CD4-positive, alpha-beta T cell treated with Interleukin-17A for 1 hour (primary cell): ENCODE measurements at regions not wholly inside any gene's neighbourhood (a gene's known extent, or its start where the extent isn't known, plus 50 kb on each side); places are given as distances from the start of the nearest gene placed in this dataset.

Source experiments
- DNase-seq: peaks from one replicate; pipeline ENCODE4 v3.0.0-alpha.2; 2020

DNA sequence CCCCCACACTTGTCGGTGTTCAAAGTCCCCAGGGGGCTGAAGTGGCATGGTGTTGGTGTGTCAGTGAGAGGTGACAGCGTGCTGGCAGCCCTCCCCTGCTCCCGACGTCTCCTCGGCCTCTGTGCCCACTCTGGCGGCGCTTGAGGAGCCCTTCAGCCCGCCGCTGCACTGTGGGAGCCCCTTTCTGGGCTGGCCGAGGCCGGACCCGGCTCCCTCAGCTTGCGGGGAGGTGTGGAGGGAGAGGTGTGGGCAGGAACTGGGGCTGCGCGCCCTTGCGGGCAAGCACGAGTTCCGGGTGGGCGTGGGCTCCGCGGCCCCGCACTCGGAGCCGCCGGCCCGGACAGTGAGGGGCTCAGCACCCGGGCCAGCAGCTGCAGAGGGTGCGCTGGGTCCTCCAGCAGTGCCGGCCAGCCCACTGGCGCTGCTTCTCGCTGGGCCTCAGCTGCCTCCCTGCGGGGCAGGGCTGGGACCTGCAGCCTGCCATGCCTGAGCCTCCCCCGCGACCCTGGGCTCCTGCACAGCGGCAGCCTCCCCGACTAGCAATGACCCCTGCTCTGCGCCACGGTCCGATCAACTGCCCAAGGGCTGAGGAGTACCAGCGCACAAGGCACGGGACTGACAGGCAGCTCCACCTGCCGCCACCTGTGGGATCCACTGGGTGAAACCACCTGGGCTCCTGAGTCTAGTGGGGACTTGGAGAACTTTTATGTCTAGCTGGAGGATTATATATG is 224.1 kb upstream of the RIOK2 start:
- no peak for DNase-seq

DNA sequence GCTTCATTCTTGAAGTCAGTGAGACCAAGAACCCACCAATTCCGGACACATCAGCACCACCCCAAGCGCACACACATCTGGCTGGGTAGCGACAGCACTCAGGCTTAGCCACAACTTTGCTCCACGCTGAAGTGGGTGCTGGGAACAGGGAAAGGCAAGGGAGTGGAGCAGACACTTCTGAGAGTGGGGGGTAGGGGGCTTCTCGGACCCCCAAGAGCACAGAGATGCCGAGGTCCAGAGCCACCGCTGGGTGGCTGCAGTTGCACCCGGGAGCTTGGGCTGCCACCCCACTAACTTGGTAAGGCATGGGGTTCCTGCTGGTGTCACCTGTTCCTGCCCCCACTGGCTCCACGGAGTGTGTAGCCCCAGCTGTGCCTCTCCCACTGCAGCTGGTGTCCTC is 225.3 kb upstream of the RIOK2 start:
- no peak for DNase-seq

DNA sequence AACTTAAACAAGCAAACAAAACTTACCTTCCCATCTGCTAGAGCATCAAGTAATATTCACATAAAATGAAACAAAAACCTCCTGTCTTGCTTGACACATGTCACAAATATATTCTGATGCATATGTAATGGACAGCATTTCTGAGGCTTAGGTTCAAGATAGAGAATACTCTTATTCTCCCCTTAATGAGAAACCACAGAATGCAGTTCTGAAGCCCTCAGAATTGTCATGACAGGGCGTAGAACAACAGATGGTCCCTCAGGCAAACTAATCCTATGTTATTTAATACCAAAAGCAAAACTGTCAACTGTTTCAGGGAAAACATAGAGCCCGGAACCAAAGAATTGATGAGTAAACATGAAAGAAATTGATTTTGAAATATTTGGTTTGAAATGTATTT is 229.9 kb upstream of the RIOK2 start:
- DNase-seq: no peak

DNA sequence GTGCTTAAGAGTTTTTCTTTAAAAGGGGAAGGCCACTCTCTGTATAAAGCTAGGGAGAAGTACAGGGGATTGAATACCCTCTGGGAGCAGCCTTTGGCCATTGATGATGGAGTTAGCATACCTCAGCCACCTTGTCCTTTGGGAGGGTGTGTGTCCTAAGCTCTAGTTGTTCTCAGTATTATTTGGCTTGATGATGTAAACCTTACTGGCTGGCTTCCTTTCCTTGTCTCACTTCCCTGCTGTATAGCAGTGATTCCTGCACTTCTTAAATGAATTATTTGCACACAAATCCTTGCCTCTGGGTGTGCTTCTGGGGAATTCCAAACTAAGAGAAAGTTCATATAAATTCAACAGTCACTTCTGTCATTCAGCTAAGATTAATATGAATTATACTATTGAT is 234.9 kb upstream of the RIOK2 start:
- no peak for DNase-seq

DNA sequence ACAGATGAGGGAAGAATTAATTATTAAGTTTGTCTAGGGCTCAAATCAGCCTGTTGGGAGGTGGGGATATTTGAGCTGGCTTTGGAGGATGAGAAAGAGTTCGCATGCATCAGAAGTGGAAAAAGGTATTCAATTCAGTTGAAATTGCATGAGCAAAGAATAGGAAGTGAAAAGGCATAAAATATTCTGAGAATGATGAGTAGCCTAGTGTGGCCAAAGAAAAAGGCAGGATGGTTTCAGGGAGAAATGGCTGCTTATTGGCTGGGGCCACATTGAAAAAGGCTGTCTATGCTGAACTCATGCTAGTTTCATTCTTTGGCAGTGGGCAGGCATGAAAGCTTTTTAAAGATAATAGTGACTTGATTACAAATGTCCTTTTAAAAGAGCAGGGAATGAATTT is 235.4 kb upstream of the RIOK2 start:
- DNase-seq: no peak

DNA sequence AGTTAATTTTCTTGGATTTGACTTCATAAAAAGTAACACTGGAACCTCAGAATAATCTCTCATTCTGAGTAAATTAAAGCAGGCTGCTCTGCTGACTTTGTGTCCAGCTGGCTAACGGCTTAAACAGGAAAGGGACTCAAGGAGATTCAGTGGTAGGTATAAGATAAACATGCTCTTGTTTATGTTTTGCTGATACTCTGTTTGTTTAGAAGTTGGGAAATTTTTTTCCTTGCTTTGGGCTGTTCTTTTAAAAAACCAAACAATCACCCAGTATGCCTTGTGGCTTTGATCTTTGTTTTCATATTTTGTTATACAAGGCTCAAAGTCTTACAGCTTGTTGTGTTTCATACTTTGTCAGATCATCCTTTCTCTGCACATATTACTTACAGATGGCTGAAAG is 237.6 kb upstream of the RIOK2 start:
- DNase-seq: no peak

DNA sequence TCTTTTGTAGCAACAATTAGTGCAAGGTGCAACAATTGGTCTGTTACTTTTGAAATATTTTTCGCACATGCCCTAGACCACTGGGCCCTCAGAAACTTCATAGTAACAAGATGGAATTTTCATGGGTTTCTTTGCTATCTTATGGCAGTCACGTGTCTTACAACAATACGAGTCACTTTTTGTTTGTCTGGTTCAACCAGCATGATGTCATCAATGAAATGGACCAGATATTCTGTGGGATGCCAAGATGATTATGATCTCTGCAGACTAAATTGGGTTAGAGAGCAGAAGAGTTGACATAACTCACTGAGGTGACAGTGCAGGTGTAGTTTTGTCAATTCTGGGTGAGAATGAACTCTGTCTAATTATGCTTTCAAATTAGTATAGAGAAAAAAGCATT is 239.6 kb upstream of the RIOK2 start:
- no peak for DNase-seq

DNA sequence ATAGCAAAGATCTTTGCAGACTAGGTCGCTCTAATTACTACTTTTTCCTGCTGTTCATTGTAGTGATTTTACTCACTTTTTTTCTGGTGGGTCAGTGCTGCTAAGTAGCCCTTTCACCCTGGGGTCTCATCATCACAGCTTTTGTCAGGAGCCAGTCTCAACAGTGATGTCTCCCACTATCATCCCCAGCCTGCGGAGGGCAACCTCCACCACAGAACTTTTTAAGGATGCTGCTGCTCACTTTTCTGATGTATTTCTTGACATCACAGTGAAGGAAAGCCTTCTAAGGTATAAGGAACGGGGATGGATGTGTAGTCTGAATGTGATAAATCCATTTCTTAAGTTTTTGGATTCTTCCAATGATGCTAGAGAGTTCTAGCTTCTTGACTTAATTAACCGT is 242.5 kb upstream of the RIOK2 start:
- no peak for DNase-seq

DNA sequence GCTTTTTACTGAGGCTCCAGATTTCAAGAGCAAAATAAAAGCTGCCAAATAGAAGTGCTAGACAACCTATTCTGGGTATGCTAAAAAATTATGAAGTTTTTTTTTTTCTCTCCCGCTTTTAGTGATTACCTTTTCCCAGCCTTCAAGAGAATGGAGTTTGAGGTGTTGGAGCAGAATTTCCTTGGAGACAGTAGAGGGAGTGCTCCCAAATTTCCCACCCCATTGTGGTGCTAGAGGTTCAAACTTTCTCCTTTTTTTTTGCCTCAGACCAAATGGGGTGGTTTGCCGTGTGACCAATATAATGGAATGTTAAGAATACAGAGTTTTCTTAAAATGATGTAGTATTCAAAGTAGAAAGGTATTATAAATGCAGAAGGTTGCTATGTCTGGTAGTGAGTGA is 244.2 kb upstream of the RIOK2 start:
- DNase-seq: no peak

DNA sequence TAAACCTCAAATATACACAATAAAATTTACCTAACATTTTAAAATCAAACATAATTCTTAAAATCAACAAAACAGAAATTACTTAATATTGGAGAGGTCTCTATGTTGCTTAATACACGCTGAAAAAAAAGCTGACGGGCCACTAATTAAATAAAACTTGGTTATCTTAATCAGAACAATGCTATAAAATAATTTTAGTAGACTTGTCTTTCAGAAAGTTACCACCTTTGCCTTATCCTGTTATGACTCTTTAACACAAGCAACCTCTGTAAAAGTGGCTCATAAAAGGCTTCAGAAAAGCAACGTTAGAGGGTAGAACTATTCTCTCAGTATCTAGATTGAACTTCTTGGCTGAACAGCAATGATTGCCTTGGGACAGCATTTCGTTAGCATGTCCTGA is 251.0 kb upstream of the RIOK2 start:
- DNase-seq: no peak

DNA sequence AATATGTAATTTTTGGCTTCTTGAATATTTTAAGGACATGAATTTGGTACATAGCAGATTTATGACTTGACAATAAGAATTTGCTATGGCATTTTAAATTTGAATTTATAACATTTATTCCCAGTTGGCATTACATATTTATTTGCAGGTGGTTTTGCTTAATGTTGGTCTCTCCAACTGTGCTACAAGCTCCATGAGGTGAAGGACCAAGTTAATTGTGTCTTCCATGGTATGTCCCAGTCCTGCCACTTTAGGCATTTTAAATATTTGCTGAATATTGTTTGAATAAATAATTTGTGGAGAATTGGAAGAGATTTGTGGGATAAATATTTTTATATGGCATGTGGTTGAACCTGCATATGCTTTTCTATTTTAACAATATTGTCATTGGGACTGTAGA is 253.4 kb upstream of the RIOK2 start:
- DNase-seq: no peak

DNA sequence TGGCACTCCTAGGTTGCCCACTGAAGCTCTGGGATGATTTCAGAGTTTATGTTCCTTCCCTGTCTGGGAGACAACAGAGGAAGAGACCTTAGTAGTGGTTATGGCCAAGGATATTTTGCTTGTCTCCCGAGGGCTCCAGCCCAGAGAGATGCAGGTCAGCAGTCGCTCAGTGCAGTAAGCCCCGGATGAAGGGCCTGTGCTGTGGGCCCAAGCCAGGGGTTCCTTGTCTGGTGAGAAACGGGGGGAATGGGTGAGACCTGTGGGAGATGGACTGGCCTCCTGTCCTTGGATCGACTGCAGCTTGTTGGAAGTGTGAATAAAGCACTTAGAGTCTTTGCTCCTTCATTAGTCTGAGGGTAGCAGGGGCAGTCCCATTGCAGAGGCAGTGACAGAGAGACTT is 260.7 kb upstream of the RIOK2 start:
- DNase-seq: no peak

DNA sequence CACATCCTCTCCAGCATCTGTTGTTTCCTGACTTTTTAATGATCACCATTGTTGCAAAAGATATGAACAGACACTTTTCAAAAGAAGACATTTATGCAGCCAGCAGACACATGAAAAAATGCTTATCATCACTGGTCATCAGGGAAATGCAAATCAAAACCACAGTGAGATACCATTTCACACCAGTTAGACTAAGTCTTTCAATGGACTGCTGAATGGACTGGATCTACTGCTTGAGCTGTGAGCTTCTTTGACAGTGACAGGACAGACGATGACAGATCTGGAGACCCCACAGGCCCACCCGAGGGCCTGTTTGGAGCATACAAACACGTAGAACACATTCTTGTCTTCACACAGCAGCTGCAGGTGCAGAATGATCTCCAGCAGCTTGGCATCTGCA is 266.1 kb upstream of the RIOK2 start:
- DNase-seq: no peak

DNA sequence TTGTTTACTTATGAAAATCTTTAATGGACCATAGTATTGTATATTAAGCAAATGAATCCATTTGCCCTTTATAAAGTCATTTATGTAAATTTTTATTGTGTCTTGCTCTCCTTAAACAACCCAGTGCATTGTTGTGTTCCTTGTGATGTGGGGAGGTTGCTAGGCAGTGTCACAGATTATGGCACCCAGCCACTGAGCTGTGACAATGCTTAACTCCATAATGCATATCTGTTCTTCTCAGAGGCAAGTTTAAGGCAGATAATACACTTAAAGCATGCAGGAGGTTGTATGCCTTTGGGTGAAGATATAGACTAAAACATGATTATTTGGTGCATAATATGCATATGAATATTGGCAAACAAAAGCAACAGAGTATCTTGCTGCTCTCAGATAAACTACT is 269.6 kb upstream of the RIOK2 start:
- DNase-seq: no peak

DNA sequence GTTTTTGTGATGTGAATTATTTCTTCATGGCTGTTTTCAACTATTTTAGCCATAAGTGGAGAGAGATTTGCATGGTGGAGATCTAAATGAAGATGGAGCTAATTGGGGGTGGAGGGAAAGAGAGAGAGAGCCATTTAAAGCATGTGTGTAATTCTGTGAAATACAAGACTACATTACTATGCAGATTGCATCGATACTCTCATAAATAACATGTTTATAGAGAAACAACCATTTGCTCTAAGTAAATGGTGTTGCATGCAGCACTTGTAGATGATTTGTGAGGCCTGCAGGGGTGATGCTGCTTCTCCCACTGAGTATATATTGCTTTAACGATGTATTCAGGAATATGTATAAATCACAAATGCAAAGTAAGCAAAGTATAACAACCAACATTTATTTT is 270.2 kb upstream of the RIOK2 start:
- DNase-seq: no peak

DNA sequence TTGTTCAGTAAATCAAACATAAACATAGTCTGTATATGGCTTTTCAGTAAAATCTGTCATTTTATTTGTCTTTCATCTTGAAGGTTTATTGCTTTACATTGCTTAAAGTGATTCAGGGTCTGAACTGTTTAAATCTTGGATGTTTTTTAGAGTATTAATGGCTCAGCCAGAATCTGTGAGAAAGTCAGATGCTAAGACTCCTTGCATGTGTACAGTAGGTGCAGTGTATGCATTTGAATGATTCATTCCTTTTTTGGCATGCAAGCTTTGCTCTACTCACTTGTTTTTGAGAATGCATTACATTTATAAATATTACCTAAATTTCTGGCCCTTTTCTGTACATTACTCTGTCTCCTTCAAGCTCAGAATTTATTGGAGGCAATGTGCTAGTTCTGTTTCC is 271.0 kb upstream of the RIOK2 start:
- no peak for DNase-seq

DNA sequence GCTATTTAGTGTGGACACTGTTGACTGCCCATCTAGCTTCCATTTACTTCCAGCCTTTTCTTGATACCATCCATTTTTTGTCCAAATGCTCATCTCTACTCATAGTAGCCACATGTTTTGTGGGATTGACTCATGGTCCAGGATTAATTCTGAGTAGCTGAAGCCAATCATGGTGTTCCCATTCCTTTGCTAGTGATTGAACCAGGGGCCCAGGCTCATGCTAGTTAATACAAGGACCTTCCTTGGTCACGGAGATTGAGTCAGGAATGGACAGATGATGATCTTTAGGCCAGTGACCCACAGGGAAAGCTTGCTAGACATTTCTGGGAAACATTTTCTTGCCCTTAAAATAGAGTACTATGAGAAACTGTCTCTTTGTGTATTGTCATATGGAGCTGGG is 272.9 kb upstream of the RIOK2 start:
- no peak for DNase-seq

DNA sequence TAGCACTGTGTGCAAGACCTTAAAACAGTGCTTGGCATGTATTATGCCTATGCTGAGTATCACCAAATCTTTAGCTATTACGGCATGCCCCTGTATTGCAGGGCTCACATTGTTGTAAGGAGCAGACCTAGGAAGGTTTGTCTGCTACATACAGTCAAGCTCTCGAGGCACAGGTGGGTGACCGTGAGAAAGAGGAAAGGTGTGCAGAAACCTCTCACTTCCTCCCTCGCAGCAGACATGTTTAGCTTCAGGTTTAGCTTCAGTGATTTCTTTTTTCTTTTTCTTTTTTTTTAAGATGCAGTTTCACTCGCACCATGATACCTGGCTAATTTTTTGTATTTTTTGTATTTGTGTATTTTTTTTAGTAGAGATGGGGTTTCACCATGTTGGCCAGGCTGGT is 275.8 kb upstream of the RIOK2 start:
- no peak for DNase-seq

DNA sequence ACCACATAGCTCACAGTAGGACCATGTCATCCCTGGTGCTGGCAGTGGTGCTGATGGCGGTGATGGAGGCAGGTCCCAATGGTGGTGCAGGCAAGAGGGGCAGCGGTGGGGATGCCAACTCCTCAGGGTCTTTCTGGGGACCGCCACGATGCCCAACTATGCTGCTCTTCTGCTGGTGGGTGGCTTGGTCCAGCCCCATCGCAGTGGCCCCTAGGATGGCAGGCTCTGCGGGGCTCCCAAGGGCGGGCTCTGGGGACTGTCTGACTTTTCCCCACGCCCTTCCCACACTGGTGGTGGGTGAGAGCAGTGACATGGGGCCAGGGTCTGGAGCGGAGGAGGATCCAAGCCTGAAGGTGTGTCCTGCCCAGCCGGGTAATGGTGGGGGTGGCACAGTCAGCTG is 288.9 kb upstream of the RIOK2 start:
- no peak for DNase-seq

DNA sequence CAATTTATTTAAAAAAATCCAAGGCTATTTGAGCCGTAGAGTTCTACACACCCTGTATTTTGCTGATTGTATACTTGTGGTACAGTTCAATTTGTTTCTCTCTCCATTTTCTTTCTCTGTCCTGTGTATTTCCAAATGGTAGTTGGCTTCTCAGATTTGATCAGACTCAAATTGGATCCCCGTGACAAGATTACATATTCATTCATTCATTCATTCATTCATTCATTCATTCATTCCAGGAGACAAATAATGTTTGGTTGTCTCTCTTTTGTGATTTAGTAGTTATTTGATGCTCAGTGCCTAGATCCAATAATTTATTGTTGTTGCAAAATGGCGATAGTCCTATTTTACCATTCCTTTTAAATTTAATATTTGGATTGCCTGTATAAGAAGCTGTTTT is 292.8 kb upstream of the RIOK2 start:
- no peak for DNase-seq

DNA sequence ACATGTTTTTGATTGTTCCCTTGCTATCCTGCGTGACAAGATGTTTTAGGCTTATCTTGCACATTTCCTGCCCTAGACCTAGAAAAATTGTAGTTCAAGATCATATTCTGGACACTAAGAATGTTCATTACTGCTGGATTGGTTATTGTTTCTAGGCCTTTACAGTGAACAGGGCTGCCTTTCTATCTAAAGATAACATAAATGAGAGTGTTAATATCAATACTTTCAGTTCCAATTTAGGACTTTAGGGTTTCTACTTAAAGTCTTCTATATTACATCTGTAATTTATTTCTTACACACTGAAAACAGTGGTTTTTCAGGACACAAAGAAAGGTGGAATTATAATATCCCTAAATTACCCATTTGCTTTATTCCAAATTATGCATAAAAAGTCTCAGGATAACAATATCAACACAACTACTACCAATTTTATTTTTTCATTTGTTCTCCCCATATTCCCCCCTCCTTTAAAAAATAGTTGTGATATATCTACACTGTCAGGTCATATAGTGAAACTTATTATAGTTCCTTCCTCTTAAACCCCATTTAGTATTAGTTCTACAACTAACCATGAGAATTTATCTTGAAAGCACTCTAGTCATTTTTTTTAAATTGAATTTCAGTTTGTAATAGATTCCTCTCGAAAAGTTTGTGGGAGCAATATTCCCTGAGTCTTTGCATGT is 293.9 kb upstream of the RIOK2 start:
- no peak for DNase-seq

DNA sequence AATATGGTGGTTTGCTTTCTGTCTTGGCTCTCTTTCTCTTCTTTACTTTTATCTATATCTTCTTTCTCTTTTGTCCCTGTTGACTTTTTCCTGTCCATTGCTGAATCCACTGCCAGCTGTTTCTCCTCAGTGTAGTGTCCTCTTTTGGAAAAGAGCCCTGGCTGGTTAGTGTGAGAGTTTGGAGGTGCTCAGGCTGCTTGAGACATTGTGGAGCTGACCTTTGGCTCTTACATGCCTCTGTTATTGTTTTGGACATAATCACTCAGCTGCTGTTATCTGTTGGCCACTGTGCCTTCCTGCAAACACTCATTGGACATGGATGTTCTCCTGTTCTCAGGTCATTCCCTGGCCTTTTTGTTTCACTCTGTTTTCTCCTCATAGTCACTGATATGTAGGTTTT is 295.4 kb upstream of the RIOK2 start:
- no peak for DNase-seq

DNA sequence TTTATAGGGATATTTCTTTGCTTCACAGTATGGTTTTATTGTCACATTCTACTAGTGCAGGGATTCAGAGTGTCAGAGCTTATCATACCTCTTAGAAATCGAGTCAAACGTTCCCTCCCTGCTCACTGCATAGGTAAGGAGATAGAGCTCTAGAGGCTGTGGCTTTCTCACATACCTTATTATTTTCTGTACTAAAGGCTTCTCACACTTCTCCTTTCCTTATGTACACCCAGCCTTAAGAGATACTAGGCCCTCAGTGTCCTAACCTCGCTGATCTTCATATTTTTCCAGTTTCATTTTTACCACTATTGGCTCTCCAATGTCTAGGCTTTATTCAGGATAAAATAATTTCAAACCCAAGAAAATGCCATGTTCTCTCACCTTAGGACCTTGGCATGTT is 297.3 kb upstream of the RIOK2 start:
- DNase-seq: no peak

DNA sequence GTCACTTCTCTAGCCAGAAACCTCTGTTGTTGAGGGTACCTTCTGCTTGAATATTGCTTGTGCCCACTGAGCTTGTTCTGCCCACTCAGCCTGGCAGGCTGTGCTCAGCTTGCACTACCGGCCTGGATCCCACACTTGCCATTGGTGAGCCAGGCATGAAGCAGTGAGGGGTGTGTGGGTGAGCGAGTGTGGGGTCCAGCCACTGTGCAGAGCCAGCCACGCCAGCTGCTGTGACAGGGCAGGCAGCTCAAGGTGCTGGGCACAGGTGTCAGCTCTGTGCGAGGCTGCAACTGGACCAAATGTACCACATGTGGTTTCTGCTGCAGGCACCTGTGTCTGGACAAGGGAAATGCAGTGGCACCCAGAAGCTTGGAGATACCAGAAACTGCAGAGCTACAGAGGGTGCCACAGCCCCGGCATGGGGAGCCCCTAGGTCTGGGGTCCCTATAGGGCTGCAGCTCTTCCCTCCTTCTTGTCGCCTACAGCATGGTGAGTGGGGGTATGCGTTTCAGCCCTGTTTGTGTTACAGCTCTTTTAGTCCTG is 305.1 kb upstream of the RIOK2 start:
- DNase-seq: no peak
